Prostate gland (tissue), 2 donors: ENCODE measurements at regions not wholly inside any gene's neighbourhood (a gene's known extent, or its start where the extent isn't known, plus 50 kb on each side); places are given as distances from the start of the nearest gene placed in this dataset.

Experiments
- CTCF ChIP-seq, 4 experiments: fragments of 200-600 bp in 2 of 4; fragments of 450-650 bp in 2 of 4; sonication (generic) in 2 of 4; IDR thresholded peaks; 1 replicate in 3 of 4; 2 replicates in 1 of 4; pipeline ENCODE4 v1.5.1; 2016 to 2019; ENCODE audit warnings: antibody characterized with exemption in 4 of 4, mild to moderate bottlenecking in 2 of 4, moderate library complexity in 2 of 4
- POLR2A ChIP-seq: fragments of 450-650 bp; IDR thresholded peaks from one replicate; pipeline ENCODE4 v1.6.1; 2016; ENCODE audit warnings: antibody characterized with exemption, mild to moderate bottlenecking

DNA sequence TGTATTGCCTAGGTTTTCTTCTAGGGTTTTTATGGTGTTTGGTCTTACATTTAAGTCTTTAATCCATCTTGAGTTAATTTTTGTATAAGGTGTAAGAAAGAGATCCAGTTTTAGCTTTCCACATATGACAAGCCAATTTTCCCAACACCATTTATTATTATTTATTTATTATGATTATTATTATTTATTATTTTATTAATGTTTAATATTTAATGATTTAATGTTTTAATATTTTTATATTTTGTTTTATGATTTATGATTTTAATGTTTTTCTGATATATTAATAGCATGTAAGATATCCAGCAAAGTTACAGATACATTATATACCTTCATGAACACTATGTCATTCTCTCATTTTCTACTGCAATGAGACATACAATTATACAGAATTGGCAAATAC lies 1082.0 kb downstream of the DSC3 start:
- no peak for TF ChIP-seq CTCF (IDR thresholded peaks at IDR 0.05)
- TF ChIP-seq POLR2A: no peak
